GM18502 (cell line): ENCODE measurements at regions not wholly inside any gene's neighbourhood (a gene's known extent, or its start where the extent isn't known, plus 50 kb on each side); places are given as distances from the start of the nearest gene placed in this dataset.

ENCODE experiments used
- ATAC-seq: cut with Tn5 transposase; IDR thresholded peaks from one replicate; pipeline ENCODE4 v1.9.1; 2021; ENCODE audit warnings: mild to moderate bottlenecking; ENCODE audit not compliant: unreplicated experiment, poor library complexity

- no peak for ATAC-seq
Observed at GRCh38 chr4:117777721-117778120, 256.6 kb upstream of the NDST3 start.

- ATAC-seq, result no peak
Observed at GRCh38 chr4:117783716-117784115, 250.6 kb upstream of the NDST3 start.

DNA sequence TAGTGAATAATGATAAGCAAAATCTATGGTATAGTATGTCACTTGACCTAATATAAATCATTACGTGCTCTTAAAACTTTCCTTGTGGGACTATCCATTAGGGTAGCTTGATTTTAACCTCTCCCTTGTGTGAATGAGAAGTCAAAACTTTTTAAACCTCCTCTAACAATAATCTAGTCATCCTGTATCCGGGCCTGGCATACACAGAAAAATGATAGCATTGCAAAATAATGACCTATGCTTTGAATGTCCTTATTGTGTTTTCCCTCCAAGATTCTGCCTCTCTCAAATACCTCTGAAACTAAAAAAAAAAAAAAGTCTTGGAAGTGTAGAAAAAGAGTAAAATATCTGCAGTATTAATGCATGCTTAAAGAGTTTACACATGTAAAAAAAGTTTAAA is 250.0 kb upstream of the NDST3 start:
- no peak for ATAC-seq

- ATAC-seq, result no peak
Observed at GRCh38 chr4:117786566-117786965, 247.7 kb upstream of the NDST3 start.

DNA sequence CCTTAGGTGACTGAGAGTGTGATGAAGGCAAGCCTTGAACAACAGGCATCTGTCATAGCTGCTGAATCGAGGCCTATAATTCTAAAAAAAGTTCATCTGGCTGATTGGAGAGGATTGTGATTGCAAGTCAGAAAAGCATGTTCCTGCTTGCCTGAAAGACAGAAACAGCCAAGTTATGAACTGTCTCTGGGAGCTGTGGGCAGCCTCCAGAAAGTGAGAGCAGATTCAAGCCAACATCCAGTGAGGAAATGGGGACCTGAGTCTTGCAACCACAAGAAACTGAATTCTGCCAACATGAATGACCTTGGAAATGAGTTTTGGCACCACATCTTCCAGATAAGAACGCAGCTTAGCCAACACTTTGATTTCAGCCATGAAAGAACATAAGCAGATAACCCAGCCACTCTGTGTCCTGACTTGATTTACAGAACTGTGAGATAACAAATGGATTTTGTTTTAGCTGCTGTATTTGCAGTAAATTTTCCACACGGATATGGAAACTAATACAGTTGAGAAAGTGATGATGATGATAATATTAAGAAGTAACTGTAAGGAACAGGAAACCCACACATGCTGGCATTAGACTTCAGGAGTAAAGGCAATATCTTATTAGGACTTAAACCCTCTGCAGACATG is 240.3 kb upstream of the NDST3 start:
- ATAC-seq, result no peak

- ATAC-seq, result no peak
Observed at GRCh38 chr4:117796677-117797076, 237.6 kb upstream of the NDST3 start.

GRCh38 chr4:117800636-117801035 is 233.7 kb upstream of the NDST3 start:
- no peak for ATAC-seq

DNA sequence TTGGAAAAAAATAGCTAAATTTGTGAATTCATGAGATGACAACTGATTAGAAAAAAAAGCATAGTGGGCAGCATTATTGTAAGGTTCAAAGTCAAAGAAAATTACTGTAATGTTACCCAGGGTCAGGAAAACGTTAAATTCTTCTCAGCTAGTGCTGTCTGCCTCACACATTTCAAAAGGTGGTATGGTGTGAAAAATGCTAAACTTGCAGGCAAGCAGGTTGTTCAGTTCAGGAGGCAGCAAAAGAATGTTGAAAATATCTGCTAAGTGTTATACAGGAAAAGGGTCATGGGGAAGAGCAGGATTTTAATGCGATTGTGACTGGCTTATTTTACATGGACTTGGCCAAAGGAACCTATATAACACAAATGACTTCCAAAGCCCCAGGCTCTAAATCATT is 232.5 kb upstream of the NDST3 start:
- no peak for ATAC-seq

- no peak for ATAC-seq
Observed at GRCh38 chr4:117811731-117812130, 222.6 kb upstream of the NDST3 start.

GRCh38 chr4:117814277-117815246 is 219.7 kb upstream of the NDST3 start:
- ATAC-seq, result no peak

GRCh38 chr4:117817301-117817700 is 217.0 kb upstream of the NDST3 start:
- ATAC-seq, result no peak

GRCh38 chr4:117821834-117822233 is 212.5 kb upstream of the NDST3 start:
- ATAC-seq, result no peak

DNA sequence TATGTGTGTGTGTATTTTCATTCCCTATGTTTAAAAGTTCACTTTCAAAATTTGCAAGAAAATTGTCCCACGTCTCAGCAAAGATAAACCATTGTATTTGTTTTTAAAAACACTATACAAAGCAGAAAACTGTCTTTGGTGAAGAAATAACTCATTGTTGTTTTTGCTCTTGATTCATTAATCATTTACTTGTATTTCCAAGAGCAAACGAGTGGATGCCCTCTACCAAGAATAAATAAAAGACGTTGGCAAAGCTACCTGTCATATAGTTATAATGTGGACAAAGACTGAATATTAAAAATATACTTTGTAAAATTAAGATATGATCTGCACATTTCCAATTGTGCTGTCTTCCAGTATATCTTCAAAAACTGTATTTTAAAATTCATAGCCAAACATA is 210.9 kb upstream of the NDST3 start:
- ATAC-seq, result no peak

GRCh38 chr4:117825600-117825999 is 208.7 kb upstream of the NDST3 start:
- no peak for ATAC-seq

GRCh38 chr4:117831060-117831683 is 203.1 kb upstream of the NDST3 start:
- no peak for ATAC-seq

- ATAC-seq, result no peak
Observed at GRCh38 chr4:117835566-117835965, 198.7 kb upstream of the NDST3 start.

GRCh38 chr4:117844594-117844993 is 189.7 kb upstream of the NDST3 start:
- no peak for ATAC-seq

DNA sequence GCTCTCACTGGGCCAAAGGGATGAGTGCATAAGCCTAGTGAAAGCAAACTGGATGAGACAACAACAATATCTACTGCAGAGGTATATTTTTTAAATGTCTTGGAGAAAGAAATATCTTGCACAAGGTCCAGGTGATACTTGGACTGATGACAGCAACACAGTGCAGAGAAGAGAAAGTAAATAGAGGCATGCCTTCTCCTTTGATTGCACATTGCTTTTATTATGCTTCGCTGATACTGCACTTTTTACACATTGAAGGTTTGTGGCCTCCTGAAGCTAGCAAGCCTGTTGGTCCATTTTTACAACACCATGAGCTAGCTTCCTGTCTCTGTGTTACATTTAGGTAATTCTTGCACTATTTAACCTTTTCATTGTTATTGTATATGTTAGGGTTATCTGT is 189.0 kb upstream of the NDST3 start:
- ATAC-seq, result no peak

DNA sequence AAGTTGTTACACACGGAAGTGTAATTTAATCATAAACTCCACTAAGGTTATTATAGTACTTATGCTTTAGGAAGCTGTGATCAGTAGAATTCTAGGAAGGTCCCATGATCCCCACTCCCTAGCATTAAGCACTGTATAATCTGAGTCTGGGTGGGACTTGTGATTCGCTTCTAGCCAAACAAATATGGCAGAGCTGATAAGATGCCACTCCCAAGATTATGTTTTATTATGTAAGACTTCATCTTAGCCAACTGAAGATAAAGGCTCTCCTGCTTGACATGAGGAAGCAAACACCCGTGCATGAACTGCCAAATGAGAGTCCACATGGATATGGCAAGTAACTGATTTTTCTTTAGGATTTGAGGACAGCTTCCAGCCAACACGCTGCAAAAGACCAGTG is 186.4 kb upstream of the NDST3 start:
- no peak for ATAC-seq

GRCh38 chr4:117868201-117868600 is 166.1 kb upstream of the NDST3 start:
- ATAC-seq, result no peak

GRCh38 chr4:117873779-117874178 is 160.5 kb upstream of the NDST3 start:
- ATAC-seq, result no peak
